Left forelimb (tissue), 1 donor: ENCODE measurements at regions not wholly inside any gene's neighbourhood (a gene's known extent, or its start where the extent isn't known, plus 50 kb on each side); places are given as distances from the start of the nearest gene placed in this dataset.

Source experiments
- DNase-seq: peaks from one replicate; pipeline ENCODE4 v3.0.0-alpha.2; 2018; ENCODE audit warnings: low spot score

DNA sequence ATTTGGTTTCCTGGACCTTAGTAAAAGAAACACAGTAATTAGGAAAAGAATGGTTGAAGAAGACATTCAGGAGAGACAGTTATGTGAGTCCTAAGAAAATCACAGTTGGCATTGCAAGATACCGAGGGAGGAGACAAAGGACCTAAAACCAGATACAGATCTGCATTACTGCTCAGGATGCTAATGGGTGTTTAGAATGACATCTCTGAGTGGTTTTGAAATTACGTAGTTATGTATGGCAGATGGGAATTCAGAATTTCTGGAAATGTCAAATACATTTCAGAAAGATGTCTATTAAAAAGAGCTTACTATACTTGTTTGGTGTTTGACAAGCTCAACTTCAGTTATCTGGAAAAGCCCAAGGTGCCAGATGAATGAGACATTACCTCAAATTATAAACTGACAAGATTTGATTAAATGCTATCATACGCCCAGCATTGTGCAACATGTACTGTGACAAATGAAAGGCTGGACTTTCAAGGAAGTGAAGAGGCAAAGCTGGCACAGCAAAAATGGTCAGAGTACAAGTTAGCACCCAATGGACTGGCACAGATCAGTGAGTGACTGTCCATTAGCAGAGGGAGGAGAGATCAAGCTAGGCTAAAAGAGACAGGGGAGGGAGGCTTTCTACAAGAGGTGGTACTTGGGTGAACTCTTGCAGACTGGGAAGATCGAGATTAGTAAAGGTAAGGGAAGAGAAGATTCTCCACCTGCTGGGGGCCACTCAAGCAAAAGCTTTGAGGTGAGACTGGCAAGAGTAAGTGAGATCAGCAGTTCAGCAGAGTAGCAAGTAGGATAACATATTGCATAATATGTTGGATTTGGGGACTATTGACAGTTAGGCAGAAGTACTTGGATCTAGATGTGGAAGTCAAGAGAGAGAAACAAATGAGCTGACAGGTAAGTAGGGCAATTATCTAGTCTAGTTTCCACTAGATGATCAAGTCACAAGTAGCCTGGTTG, 168.9 kb downstream of the CYRIA start:
- no peak for DNase-seq

DNA sequence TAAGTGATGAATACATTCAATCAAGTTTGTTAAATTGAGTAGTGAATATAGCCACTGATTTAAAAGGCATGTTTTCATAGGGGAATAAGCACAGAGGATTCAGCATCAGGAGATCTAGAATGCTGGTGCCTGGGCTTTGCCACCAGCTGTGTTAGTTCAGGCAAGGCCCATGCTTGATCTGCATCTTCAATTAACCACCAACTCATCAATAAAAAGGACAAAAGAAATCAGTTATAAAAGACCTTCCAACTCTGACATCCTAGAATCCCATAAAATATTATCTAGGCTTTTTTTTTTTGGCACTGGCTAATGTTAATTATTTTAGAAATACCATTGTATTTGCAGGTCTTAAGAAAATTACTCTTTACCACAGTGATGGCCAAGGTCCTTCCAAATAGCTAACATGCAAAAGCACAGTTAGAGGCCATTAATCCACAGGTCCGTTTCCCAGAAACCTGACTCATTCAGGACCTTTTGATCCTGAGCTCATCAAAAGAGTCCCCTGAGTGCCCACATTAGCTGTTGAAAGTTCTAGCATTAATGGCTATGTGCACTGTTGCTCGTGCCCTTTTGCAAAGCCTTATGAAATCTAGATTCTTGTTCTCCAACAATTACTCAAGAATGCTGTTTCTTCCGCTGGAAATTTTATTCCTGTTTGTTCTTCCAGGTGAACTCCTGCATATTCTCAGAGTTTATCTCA, 170.0 kb downstream of the CYRIA start:
- no peak for DNase-seq

DNA sequence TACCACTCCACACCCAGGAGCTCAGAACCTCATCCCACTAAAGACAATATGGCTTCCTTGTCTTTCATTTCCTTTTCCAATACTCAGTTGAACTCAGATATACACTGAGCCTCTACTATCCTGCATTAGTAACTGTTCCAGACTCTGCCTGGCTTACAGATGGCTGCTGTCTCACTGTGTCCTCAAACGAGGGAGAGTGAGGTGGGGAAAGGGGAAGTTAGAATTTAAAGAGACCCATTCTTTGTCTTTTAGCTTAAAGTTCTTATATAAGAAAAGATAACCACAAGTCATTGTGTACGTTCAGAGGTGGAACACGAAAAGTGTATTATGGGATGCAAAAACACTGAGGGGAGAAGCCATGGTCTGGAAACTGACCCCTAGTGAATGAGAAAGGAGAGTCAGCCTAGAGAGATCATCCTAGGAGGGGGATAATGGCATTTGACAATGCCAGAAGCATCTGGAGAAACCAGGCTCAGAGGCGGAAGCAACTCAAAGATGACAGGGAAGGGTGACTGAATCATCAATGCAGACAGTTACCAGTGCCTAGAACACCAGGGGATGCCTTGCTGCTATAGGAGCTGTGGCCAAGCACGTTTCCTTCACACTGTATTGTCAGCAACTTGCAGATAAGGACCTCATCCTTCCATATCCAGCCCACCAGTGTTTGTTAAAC, 170.7 kb downstream of the CYRIA start:
- no peak for DNase-seq

DNA sequence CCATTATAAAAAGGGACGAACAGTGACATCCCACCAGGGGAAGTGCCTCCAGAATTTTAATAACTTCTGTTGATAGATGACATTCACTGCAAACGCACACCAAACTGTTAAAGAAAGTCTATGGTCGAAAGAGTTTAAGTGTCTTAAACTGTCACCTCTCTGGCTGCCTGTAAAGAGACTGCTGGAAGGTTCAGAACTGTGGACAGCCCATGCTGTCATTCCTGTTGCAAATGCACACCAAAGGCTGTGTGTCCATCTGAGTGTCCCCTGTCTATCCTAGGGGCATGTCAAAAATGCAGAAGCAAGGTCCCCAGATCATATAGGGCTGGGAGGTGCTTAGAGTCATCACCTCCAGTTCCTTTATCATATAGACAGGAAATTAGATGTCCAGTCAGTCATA, 171.8 kb downstream of the CYRIA start:
- DNase-seq, result no peak

DNA sequence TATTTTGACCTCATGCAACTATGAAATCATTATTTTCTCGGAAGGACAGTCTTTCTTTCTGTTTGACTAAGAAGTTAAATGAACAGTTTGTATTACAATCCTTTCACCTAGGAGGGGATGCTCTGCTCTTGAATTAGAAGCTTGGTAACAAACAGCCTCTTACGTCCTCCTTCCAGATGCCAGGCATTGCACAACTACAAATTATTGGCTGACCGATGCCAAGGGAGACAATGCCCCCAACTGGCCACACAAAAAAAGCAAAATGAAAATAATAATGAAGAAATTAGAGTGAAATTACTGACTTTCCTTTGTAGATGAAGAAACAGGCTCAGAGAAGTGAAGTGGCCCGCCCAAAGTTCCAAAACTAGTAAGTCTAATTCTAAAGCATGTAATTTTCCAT, 177.9 kb downstream of the CYRIA start:
- DNase-seq, result no peak

DNA sequence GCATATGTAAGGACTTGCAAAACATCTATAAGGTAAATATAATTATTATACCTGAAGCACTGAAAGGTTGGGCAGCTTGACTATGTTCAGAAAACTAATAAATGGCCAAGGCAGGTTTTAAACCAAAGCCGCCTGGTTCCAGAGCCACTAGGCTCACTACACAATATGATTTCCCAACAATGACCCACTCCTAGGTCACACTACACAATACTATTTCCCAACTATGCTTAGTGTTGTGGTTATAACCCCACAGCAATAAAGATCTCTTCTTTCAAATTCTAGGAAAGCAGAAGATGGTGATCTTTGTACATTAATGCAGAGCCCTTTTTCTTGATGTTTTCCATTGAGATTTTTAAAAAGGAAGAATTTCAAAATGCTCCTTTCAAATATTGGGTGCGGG, 180.4 kb downstream of the CYRIA start:
- DNase-seq, result no peak

DNA sequence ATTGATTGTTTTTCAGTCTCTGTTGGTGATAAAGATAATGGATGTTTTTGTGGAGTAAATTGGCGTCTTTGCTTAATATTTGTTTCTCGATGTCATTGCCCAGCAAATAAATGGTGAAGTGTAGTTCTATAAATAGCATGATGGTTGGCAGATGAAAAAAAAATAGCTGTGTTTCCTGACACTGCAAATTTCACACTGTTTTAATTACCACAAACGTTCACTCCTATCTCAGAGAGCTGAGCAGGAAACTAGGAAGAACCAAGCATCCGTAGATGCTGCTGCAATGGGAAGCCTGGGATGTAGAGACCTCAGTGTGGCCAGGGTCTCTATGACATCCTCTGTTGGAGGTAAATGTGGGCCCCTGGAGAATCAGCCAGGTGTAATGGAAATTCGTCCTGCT, 183.2 kb downstream of the CYRIA start:
- no peak for DNase-seq

DNA sequence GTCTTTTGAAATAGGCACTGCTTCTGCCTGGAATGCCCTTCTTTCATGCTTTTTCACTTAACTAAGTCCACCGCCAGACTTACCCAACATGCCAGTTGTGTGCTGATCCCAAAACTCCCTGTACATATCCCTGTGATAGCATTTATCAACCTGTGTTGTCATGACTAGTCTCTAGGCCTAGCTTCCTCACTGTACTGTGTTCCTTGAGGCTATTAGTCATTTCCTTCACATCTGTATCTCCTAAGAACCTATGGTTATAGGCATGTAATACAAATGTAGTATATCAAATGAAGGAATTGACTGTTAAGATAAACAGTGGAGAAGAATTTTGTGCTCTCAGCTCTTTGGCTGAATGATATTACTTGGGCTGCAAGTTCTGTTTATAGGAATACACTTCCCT, 184.3 kb downstream of the CYRIA start:
- no peak for DNase-seq

DNA sequence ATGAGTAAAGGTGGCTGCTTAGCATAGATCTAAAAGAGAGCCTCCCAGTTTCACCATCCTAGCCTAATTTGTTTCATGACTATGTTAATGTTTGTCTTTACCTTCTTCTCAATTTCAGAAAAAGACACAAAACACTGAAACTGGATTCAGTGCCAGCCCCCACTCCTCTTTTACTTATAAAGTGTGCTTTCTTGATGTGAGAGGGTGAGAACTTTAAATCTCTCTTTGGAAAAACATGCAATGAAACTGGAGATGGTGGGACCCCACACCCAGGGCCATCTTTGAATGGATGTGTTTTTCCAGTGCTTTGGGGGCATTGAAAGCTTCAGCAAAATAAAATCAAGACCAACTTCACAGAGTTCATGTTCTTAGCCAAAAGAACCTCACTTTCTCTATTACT, 185.9 kb downstream of the CYRIA start:
- no peak for DNase-seq

DNA sequence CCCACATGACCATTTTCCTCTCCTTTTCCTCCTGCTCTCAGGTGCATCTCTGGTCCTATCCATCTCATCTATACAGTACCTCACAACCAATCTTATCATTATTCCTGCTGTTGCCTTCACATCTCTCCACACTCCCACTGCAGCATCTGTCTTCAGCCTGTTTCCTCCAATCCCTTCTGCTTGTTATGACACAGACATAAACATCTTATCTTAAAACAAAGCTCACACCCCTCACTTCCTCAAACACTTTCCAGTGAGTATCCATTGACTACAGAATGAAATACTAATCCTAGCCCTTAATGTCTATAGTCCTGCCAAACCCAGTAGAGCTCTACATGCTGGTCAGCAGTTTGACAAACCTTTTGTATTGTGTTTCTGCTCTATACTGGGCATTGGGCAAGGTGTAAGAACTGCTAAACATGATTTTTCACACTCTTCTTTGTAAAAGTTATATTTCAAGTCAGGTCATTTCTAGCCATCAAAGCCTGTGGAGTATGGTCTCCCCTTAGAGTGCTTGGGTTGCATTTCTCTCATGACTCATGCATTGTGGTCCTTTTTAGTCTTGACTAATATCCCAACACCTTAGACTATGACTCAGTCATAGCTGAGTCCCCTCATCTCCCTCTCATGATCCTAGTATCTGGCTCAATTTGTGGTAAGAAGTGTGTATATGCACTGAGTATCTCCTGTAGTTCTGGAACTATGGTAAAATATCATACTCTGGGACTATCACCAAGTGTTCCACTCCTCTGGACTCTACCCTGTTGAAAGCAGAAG, 187.0 kb downstream of the CYRIA start:
- DNase-seq, result no peak

DNA sequence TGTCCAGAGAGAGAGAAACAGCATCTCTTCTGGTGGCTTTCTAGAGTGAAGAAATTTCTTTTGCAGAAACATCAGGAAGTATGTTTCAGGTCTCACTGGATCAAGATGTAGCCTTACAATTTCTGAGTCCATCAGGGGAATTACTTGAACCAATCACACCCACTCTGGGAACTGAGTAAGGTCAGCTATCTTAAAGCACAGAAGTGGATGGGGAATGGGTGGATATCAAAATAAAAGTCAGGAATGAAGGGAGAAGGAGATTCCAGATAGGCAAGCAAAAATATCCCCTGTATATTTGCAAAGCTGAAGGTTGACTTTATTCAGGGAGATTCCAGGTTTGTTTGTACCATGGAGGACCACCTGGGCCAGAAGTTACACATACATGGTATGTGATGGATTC, 188.0 kb downstream of the CYRIA start:
- no peak for DNase-seq

DNA sequence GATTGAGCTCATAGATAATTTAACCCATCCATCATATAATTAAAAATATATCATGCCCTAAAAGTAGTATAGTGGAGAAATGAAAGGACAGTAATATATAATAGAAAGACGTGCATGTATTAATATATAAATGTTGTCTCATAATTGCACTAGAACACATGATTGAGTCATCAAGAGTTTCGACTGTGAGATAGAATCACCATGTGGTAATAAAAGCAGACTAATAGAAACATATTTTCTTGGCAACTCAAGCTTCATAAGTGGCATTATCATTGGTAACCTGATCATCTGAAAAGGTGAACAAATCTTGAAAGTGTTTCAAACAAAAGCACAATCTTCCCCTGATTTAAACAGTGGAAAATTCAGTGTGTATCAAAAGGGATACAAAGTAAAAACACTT, 188.8 kb downstream of the CYRIA start:
- DNase-seq, result no peak

DNA sequence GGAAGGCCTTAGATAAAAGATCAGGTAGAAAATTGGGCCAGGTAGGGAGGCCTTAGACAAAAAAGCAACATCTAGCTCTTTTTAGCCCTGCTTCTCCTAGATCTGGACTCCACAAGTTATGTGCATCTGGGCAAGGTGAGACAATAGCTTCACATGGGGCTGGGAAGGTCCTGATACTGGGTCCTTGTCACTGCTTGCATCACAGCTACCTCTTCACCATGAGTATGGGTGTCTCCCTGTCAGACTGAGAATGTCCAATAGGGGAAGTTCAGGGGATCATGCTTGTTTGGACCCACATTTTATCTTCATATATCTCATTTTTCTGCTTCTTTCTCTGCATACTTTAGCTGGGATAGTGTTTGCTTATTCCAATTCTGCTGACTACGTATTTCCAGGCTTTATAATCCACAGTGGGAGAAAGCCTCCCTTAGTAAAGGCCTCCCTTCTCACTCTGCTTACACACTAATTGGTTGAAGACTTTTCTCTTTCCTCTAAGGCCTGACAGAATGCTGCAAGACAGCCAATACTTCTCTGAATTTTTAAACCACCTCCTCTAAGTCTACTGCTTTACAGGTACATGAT, 189.6 kb downstream of the CYRIA start:
- DNase-seq, result no peak

DNA sequence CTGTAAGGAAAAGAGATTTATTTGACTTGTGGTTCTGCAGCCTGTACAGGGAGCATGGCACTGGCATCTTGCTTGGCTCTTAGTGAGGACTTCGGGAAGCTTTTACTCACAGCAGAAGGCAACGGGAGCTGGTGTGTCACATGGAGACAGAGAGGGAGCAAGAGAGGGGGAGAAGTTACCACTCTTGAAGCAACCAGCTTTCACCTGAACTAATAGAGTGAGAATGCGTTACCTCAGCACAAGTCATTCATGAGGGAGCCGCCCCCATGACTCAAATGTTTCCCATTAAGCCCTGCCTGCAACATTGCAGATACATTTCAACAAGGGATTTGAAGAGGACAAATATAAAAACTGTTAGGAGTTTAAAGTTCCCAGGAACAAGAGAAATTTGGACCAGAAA, 190.0 kb downstream of the CYRIA start:
- DNase-seq, result no peak

DNA sequence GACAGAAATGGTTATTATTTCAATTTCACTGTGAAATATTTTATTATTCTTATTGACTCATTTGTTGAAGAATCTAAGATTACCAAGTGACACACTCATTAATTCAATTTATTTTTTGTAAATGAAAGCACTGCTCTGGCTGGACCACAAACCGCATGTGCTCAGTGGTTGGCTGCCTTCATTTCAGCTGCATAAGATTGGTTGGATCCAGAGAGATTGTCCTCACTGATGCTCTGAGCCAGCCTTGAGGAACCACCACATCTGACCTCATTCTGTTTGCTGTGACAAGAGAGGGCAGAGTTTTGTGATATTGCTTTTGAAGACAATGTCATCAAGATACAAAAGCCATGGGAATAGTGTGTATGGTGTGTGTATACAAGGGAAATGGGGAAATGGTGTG, 192.1 kb downstream of the CYRIA start:
- no peak for DNase-seq

DNA sequence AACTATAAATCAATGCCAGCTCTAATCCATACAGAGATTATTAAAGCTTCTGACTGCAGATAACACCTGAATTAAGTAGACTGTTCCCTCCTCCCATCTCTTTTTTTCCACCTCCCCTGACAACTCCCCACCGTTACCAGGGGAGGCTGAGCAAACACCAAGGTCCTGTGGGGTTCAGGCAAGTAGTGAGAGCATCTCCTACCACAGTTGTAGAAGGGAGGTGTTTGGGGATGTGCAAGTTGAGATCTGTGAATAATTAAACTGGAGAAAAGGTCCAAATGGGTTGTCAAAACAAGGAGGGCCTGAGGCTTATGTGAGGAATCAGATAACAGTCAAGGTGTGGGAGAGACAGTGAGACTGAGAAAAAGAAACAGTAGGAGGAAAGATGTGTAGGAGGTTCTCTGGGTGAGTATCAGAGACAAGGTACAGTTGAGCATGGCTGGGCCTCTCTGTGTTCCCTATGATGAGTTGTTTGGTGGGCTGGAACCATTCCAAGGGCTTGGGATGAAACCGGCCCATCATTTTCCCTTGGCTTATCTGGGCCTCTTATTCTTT, 194.6 kb downstream of the CYRIA start:
- no peak for DNase-seq

DNA sequence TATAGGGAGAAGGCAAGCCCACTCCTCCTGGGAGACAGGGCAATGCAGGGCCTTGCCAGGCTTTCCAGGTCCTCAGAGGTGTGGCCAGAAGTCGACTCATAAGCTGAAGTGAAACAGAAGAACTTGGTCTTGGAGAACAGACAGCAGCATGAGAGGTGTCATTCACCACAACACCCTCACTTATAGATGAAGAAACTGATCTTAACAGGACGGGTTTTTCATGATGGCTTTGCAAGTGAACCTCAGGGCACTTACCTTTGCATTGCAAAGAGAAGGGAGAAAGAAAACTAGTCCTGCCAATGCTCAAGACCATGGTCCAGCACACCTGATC, 198.8 kb downstream of the CYRIA start:
- DNase-seq, result no peak

DNA sequence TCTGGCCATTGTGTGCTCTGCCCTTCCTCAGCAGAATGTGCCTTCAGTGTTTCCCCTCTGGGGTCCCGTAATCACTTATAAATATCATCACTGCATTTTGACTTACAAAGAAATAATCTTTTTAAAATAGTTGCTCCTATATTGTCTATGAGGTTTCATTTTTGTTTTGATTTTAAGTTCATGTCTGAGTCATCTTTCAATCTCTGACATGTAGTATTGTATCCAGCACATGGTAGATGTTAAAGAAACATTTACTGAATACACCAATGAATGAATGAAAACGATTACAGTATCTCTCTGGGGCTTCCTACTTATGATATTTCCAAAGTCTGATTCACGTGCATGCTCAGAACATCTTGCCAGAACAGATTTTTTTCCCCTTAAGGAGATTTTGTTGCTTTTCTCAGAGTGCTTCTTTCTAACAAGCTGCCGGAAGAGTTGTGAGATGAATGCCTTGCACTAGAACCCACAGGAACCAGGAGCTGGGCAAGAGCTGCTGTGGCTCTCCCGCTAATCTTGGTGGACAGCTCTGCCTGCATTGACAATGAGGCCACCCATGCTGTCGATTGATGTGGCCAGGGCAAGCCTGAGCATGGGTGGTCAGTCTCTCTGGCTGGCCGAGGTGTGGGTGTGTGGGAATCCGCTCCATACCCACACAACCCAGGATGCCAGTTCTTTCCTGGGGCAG, 199.4 kb downstream of the CYRIA start:
- no peak for DNase-seq

DNA sequence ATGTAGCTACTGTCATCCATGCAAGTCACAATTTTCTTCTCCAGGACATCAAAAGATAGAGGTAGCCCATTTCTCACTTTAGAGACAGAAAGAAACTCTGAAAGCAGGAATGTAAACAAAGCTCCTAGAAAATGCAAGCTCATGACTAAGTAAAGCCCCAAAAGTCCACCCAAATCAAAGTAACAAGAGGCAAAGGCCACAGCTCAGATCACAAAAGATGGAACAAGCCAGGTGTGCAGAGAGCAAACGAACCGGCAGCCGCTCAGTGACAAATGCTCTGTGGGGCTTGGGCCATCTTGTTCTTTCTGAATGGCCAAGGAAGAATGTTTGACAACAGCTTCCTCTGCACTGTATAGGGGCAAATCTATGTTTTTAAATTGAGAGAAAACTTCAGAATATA, 201.0 kb downstream of the CYRIA start:
- DNase-seq, result no peak

DNA sequence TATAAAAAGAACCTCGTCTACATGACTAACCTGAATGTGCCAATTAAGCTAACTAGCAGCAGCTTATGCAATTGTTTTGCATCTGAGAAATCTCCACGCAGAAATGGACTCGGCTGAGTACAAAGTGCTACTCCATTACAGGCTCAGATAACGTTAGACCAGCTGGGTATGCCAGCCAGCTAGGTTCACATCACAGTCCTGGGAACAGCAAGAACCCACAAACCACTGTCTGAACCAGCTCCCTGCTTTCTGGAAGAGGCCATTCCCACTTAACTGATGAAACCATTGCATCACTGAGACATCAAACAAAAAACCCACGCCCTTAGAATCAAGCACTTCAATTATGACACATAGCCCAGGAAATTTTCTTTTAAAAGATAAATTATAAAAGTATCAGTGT, 202.7 kb downstream of the CYRIA start:
- DNase-seq, result no peak

DNA sequence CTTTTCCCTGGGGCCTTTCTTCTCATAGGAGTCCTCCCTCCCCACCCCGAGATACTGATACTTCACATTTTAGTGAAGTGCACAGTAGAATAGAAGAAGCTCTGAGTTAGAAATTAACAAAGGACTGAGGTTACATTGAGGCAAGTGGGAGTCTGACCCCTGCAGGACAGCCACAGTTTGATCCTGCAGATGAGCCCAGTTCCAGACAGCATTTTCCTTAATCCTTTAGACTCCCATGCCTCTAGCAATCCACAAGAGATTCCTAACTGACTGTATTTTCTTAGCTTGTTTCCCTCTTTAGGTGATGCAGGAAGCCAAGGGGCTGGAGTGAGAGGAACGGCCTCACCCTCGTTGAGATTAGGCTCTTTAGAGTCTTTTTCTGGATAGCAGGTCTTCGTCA, 204.0 kb downstream of the CYRIA start:
- DNase-seq, result no peak
